ENCODE measurements at regions not wholly inside any gene's neighbourhood (a gene's known extent, or its start where the extent isn't known, plus 50 kb on each side); places are given as distances from the start of the nearest gene placed in this dataset.

- POLR2A ChIA-PET = no interaction called here
- TF ChIP-seq ARNT (IDR thresholded peaks at IDR 0.05) = no peak
- TF ChIP-seq BHLHE40 (IDR thresholded peaks at IDR 0.05; ENCODE audit: borderline replicate concordance) = no peak
- no peak for TF ChIP-seq HDGF (IDR thresholded peaks at IDR 0.05; ENCODE audit: borderline replicate concordance)
- TF ChIP-seq PKNOX1 (IDR thresholded peaks at IDR 0.05) = no peak
- no peak for TF ChIP-seq L3MBTL2 (conservative IDR thresholded peaks at IDR 0.05)
- no peak for TF ChIP-seq LEF1 (IDR thresholded peaks at IDR 0.05; ENCODE audit: borderline replicate concordance)
- no peak for TF ChIP-seq NFRKB (IDR thresholded peaks at IDR 0.05)
- CTCF ChIA-PET = no interaction called here
- no peak for DNase-seq (ENCODE audit: extremely low spot score)
Measured at GRCh38 chr2:10237392-10238321, 65.0 kb upstream of the HPCAL1 start.

- no peak for DNase-seq (ENCODE audit: extremely low spot score)
- TF ChIP-seq LEF1 (IDR thresholded peaks at IDR 0.05; ENCODE audit: borderline replicate concordance) (no peak), SUZ12 (IDR thresholded peaks at IDR 0.05) (no peak), ELF4 (IDR thresholded peaks at IDR 0.05) (no peak), PKNOX1 (IDR thresholded peaks at IDR 0.05) (no peak), CTBP1 (IDR thresholded peaks at IDR 0.05; ENCODE audit: borderline replicate concordance) (no peak), TARDBP (IDR thresholded peaks at IDR 0.05) (no peak), BHLHE40 (IDR thresholded peaks at IDR 0.05; ENCODE audit: borderline replicate concordance) (no peak)
- CTCF ChIA-PET = no interaction called here
- POLR2A ChIA-PET = no interaction called here
Measured at GRCh38 chr2:10238396-10238795, 64.3 kb upstream of the HPCAL1 start.

GRCh38 chr2:10238991-10239485 is 63.7 kb upstream of the HPCAL1 start:
- CTCF ChIA-PET = no interaction called here
- TF ChIP-seq BHLHE40 (IDR thresholded peaks at IDR 0.05; ENCODE audit: borderline replicate concordance) = no peak
- TF ChIP-seq CTBP1 (IDR thresholded peaks at IDR 0.05; ENCODE audit: borderline replicate concordance) = no peak
- TF ChIP-seq HDGF (IDR thresholded peaks at IDR 0.05; ENCODE audit: borderline replicate concordance) = no peak
- TF ChIP-seq SUZ12 (IDR thresholded peaks at IDR 0.05) = no peak
- TF ChIP-seq L3MBTL2 (conservative IDR thresholded peaks at IDR 0.05) = no peak
- TF ChIP-seq ZNF384 (IDR thresholded peaks at IDR 0.05) = no peak
- no peak for TF ChIP-seq FOXK2 (IDR thresholded peaks at IDR 0.05)
- no peak for TF ChIP-seq ELF4 (IDR thresholded peaks at IDR 0.05)
- TF ChIP-seq TARDBP (IDR thresholded peaks at IDR 0.05) = no peak
- no peak for TF ChIP-seq FOXA1 (IDR thresholded peaks at IDR 0.05)
- TF ChIP-seq LEF1 (IDR thresholded peaks at IDR 0.05; ENCODE audit: borderline replicate concordance) = no peak
- TF ChIP-seq SP1 (IDR thresholded peaks at IDR 0.05) = no peak
- no peak for TF ChIP-seq PKNOX1 (IDR thresholded peaks at IDR 0.05)
- TF ChIP-seq FOXM1 (IDR thresholded peaks at IDR 0.05; ENCODE audit: borderline replicate concordance) = no peak
- TF ChIP-seq ARNT (IDR thresholded peaks at IDR 0.05) = no peak
- no peak for TF ChIP-seq NFRKB (IDR thresholded peaks at IDR 0.05)
- POLR2A ChIA-PET = no interaction called here
- DNase-seq (ENCODE audit: extremely low spot score) = no peak

GRCh38 chr2:10239561-10239967 is 63.1 kb upstream of the HPCAL1 start:
- no peak for DNase-seq (ENCODE audit: extremely low spot score)
- no peak for TF ChIP-seq L3MBTL2 (conservative IDR thresholded peaks at IDR 0.05)
- TF ChIP-seq ELF4 (IDR thresholded peaks at IDR 0.05) = no peak
- TF ChIP-seq FOXA1 (IDR thresholded peaks at IDR 0.05) = no peak
- TF ChIP-seq NFRKB (IDR thresholded peaks at IDR 0.05) = no peak
- TF ChIP-seq SUZ12 (IDR thresholded peaks at IDR 0.05) = no peak
- ChIA-PET CTCF (interaction anchor here (0.6 kb wide), 1 partner anchor 62 kb away, joined by 3 read pairs; no protein-coding TSS in a partner anchor), POLR2A (no interaction called here)

GRCh38 chr2:10240161-10240681 is 62.5 kb upstream of the HPCAL1 start:
- TF ChIP-seq NFRKB (IDR thresholded peaks at IDR 0.05) (no peak), FOXK2 (IDR thresholded peaks at IDR 0.05) (no peak), L3MBTL2 (conservative IDR thresholded peaks at IDR 0.05) (no peak), FOXM1 (IDR thresholded peaks at IDR 0.05; ENCODE audit: borderline replicate concordance) (no peak), CTBP1 (IDR thresholded peaks at IDR 0.05; ENCODE audit: borderline replicate concordance) (no peak), FOXA1 (IDR thresholded peaks at IDR 0.05) (no peak), ARNT (IDR thresholded peaks at IDR 0.05) (no peak), BHLHE40 (IDR thresholded peaks at IDR 0.05; ENCODE audit: borderline replicate concordance) (no peak), SP1 (IDR thresholded peaks at IDR 0.05) (no peak), ELF4 (IDR thresholded peaks at IDR 0.05) (no peak), SUZ12 (IDR thresholded peaks at IDR 0.05) (no peak), HDGF (IDR thresholded peaks at IDR 0.05; ENCODE audit: borderline replicate concordance) (no peak), TARDBP (IDR thresholded peaks at IDR 0.05) (no peak), PKNOX1 (IDR thresholded peaks at IDR 0.05) (no peak), ZNF384 (IDR thresholded peaks at IDR 0.05) (no peak)
- no peak for DNase-seq (ENCODE audit: extremely low spot score)
- CTCF ChIA-PET = interaction anchor here (0.6 kb wide), 1 partner anchor 61 kb away, joined by 3 read pairs; no protein-coding TSS in a partner anchor
- POLR2A ChIA-PET = no interaction called here

Data from HEK293T (cell line).